ENCODE measurements at regions not wholly inside any gene's neighbourhood (a gene's known extent, or its start where the extent isn't known, plus 50 kb on each side); places are given as distances from the start of the nearest gene placed in this dataset.
"Not testable (repeated sequence)": the region's sequence is repeated elsewhere in the genome, so short reads cannot be mapped to it uniquely, and the experiment has no call there.

DNA sequence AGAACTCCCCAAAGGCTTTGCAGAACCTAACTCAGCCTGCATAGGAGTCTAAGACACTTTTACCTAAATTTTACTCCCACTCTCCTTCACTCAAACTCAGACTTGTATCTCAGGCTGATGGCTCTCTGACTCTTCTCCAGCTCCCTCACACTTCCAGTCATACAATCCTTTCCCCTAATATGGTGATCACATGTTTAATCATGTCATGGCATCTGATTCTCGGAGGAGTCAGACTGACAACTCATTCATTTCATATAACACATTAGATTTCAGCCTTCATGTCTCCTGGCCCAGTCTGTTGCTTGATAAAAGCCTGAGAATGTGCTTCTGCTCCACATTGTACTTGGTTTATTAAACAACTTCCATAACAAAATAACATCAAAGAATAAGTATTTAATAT is 1503.9 kb upstream of the TENM4 start:
- in situ Hi-C loops (cut with HindIII; ENCODE audit: low pct_ligation_motif_present, low sequenced_read_pairs) = no loop called here
- Histone ChIP-seq H3K27me3 (replicated peaks) (no peaks in the 10 kb centered on the region), H3K4me3 (ENCODE audit: low read depth, low read length) (no peak overlapping the region), H3K27ac (no peak overlapping the region), H3K36me3 (replicated peaks) (no peaks in the 10 kb centered on the region)
- no peak for TF ChIP-seq CTCF (IDR thresholded peaks at IDR 0.05; ENCODE audit: low read depth, low read length, missing control alignments)
- no peak for DNase-seq

DNA sequence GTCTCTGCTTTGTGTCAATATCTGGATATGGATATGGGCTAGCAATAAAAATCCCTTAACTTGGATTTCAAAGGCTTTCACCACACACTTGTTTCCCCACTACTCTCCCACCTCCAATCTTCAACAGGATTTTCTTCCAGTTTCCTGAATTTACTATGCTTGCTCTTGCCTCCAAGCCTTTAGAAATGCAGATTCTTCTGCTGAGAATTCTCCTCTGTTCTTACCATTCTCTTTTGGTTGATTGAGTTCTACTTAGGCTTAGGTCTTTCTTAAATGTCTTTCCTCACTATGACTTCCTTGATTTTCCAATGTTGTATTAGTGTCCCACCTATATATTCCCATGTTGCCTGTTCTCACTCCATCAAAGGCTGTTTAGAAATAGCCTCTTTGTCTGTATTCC is 1502.4 kb upstream of the TENM4 start:
- Histone ChIP-seq H3K27me3 (replicated peaks) (no peaks in the 10 kb centered on the region), H3K27ac (no peak overlapping the region), H3K36me3 (replicated peaks) (no peaks in the 10 kb centered on the region), H3K4me3 (ENCODE audit: low read depth, low read length) (no peak overlapping the region)
- DNase-seq = no peak
- no peak for TF ChIP-seq CTCF (IDR thresholded peaks at IDR 0.05; ENCODE audit: low read depth, low read length, missing control alignments)
- in situ Hi-C loops (cut with HindIII; ENCODE audit: low pct_ligation_motif_present, low sequenced_read_pairs) = no loop called here

DNA sequence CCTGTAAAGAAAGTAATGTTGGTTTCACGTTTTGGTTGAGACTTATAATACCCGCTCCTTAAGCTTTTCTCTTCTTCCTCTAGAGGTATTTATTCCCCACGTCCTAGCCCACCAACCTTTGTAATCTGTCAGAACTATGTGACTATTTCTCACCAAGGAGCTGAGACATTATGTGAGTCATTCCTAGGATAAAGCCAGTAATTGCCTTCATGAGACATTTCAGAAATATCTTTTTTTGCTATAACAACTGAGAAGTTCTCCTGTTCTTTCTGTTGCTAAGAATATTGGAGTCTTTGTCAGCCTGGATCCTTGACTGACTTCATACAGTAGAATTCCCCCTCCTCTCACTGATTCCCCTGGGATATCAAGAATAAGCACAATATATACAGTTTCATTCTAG is 1497.0 kb upstream of the TENM4 start:
- no peaks in the 10 kb centered on the region for H3K27me3 ChIP-seq (replicated peaks)
- peak; percentile 26 for DNase-seq
- H3K36me3 ChIP-seq (replicated peaks) = no peaks in the 10 kb centered on the region
- no peak overlapping the region for H3K27ac ChIP-seq
- H3K4me3 ChIP-seq (ENCODE audit: low read depth, low read length) = no peak overlapping the region
- TF ChIP-seq CTCF (IDR thresholded peaks at IDR 0.05; ENCODE audit: low read depth, low read length, missing control alignments) = no peak
- in situ Hi-C loops (cut with HindIII; ENCODE audit: low pct_ligation_motif_present, low sequenced_read_pairs) = no loop called here

GRCh38 chr11:80930038-80930437 is 1489.2 kb upstream of the TENM4 start:
- in situ Hi-C loops (cut with HindIII; ENCODE audit: low pct_ligation_motif_present, low sequenced_read_pairs) = no loop called here
- no peaks in the 10 kb centered on the region for H3K27me3 ChIP-seq (replicated peaks)
- DNase-seq = no peak
- H3K27ac ChIP-seq = no peak overlapping the region
- no peak overlapping the region for H3K4me3 ChIP-seq (ENCODE audit: low read depth, low read length)
- TF ChIP-seq CTCF (IDR thresholded peaks at IDR 0.05; ENCODE audit: low read depth, low read length, missing control alignments) = no peak
- no peaks in the 10 kb centered on the region for H3K36me3 ChIP-seq (replicated peaks)

- in situ Hi-C loops (cut with HindIII; ENCODE audit: low pct_ligation_motif_present, low sequenced_read_pairs) = no loop called here
- TF ChIP-seq CTCF (IDR thresholded peaks at IDR 0.05; ENCODE audit: low read depth, low read length, missing control alignments) = no peak
- DNase-seq = no peak
- H3K36me3 ChIP-seq (replicated peaks) = no peaks in the 10 kb centered on the region
- H3K4me3 ChIP-seq (ENCODE audit: low read depth, low read length) = no peak overlapping the region
- H3K27ac ChIP-seq = no peak overlapping the region
- no peaks in the 10 kb centered on the region for H3K27me3 ChIP-seq (replicated peaks)
These were observed 1488.4 kb upstream of the TENM4 start for GRCh38 chr11:80929031-80929805.

GRCh38 chr11:80925321-80925720 is 1484.5 kb upstream of the TENM4 start:
- TF ChIP-seq CTCF (IDR thresholded peaks at IDR 0.05; ENCODE audit: low read depth, low read length, missing control alignments) = no peak
- in situ Hi-C loops (cut with HindIII; ENCODE audit: low pct_ligation_motif_present, low sequenced_read_pairs) = no loop called here
- DNase-seq = no peak
- Histone ChIP-seq H3K27ac (no peak overlapping the region), H3K36me3 (replicated peaks) (no peaks in the 10 kb centered on the region), H3K27me3 (replicated peaks) (no peaks in the 10 kb centered on the region), H3K4me3 (ENCODE audit: low read depth, low read length) (no peak overlapping the region)

- H3K27me3 ChIP-seq (replicated peaks); H3K4me3 ChIP-seq (ENCODE audit: low read depth, low read length); in situ Hi-C loops (cut with HindIII; ENCODE audit: low pct_ligation_motif_present, low sequenced_read_pairs); DNase-seq; H3K36me3 ChIP-seq (replicated peaks); H3K27ac ChIP-seq: not testable (repeated sequence)
These were observed 1480.5 kb upstream of the TENM4 start for GRCh38 chr11:80921310-80921709.

All from brain microvascular endothelial cell (primary cell).